Pancreas (tissue), 10 donors: ENCODE measurements at regions not wholly inside any gene's neighbourhood (a gene's known extent, or its start where the extent isn't known, plus 50 kb on each side); places are given as distances from the start of the nearest gene placed in this dataset.

ENCODE experiments used
- ATAC-seq, 4 donors: fragments of 200-7000 bp; cut with Tn5 transposase; one replicate each; pipeline versions ENCODE4 v1.8.0 to v1.9.1; 2020; ENCODE audit warnings: mild to moderate bottlenecking in 4 of 4, moderate library complexity in 4 of 4
- DNase-seq, 6 donors: peaks; one replicate each; pipeline ENCODE4 v3.0.0-alpha.2; 2020
- FAIRE-seq: peaks from 2 replicates; lab custom pipeline; 2012; peaks lifted over from hg19 to GRCh38; lab: Jason Lieb, UNC
- H3K27ac ChIP-seq, 4 donors: fragments of 200-600 bp; sonication (generic); 1 replicate in 3 of 4; 2 replicates in 1 of 4; pipeline versions ENCODE4 v1.5.0 to v1.8.0; 2020
- H3K27me3 ChIP-seq, 4 donors: fragments of 200-600 bp; one replicate each; pipeline ENCODE4 v1.8.0; 2021
- H3K36me3 ChIP-seq, 3 donors: fragments of 200-600 bp; sonication (generic) in 1 of 3; one replicate each; pipeline versions ENCODE4 v1.5.0 to v1.8.0; 2020 to 2021
- H3K4me1 ChIP-seq, 3 donors: fragments of 200-600 bp; one replicate each; pipeline ENCODE4 v1.8.0; 2021
- H3K4me3 ChIP-seq, 4 donors: fragments of 200-600 bp; sonication (generic) in 2 of 4; one replicate each; pipeline versions ENCODE4 v1.5.0 to v1.8.0; 2020 to 2021
- H3K9me3 ChIP-seq, 4 donors: fragments of 200-600 bp; one replicate each; pipeline ENCODE4 v1.8.0; 2021
- CTCF ChIP-seq, 4 donors: fragments of 200-600 bp; sonication (generic) in 3 of 4; IDR thresholded peaks; one replicate each; pipeline versions ENCODE4 v1.5.0 to v1.8.0; 2021; ENCODE audit warnings: antibody characterized with exemption in 4 of 4
- WGBS, 2 donors: extraction: QIAGEN DNeasy Blood & Tissue Kit; methylation state at CpG; one replicate each; pipeline ENCODE4 v1.1.7; 2013; 5-methylcytosine and 5-hydroxymethylcytosine counted together
- intact Hi-C, 3 donors: fragments of 100-400 bp; cut with DNase I; formaldehyde crosslinking; loops; one replicate each; pipeline versions ENCODE4 v1.11.1 to v1.14.2; 2022
- donor health status: healthy with polysubstance abuse.
- donor health status: DM: no; HTN: no; CAD: no; lungs with moderate emphysema.
- donor health status: DM: no; HTN: no; CAD: no.
- donor health status: control.
- donor health status: control.
- donor health status: Bipolar disorder and iron deficiency.
- donor health status: DM: yes; HTN: yes; CAD: no.
- donor health status: DM: no; HTN: no; CAD: no.
- donor health status: DM: no; HTN: no; CAD: no.
- donor health status: DM: yes; HTN: yes; CAD: no.

DNA sequence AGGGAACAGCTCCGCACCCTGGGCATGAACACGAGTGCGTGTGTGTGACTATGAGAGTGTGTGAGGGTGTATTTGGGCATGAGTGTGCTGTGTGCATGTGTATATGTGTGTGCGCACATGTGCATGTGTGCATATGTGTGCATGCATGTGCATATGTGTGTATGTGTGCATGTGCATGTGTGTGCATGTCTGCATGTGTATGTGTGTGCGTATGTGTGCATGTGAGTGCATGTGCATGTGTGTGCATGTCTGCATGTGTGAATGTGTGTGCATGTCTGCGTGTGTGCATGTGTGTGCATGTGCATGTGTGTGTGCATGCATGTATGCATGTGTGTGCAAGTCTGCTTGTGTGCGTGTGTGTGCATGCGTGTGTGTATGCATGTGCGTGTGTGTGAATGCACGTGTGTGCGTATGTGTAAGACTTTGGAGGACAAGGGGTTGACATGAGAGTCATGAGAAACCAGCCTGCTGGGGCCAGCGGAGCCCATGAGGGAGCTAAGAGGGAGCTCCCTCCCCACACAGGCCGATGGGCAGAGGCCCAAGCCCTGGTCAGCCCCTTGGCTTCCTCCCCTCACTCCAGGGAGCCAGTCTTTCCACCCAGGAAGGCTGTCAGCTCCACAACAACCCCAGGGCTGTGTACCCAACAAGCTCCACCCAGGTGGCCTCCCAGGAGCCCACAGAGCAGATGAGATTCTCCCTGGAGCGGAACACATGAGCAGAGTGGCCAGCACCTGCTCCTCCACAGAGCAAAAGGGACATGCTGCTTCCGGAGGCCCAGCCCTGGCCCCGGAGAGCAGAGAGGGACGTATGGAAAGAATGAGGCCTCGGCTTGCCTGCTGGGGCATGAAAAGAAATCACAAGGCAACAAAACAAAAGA lies 142.5 kb upstream of the PPP2R2D start:
- FAIRE-seq, result no peak
- no peaks in the 10 kb centered on the region for H3K27me3 ChIP-seq
- H3K36me3 ChIP-seq, result no peaks in the 10 kb centered on the region
- H3K4me1 ChIP-seq, result no peaks in the 10 kb centered on the region
- ATAC-seq, result no peak
- intact Hi-C loops, result no loop called here
- no peak overlapping the region for H3K27ac ChIP-seq
- no peak for TF ChIP-seq CTCF (IDR thresholded peaks at IDR 0.05)
- no peak overlapping the region for H3K4me3 ChIP-seq
- no peaks in the 10 kb centered on the region for H3K9me3 ChIP-seq
- 68 to 71% methylated on average over 18 of the region's 18 CpGs for WGBS, 2 donors
- no peak for DNase-seq

DNA sequence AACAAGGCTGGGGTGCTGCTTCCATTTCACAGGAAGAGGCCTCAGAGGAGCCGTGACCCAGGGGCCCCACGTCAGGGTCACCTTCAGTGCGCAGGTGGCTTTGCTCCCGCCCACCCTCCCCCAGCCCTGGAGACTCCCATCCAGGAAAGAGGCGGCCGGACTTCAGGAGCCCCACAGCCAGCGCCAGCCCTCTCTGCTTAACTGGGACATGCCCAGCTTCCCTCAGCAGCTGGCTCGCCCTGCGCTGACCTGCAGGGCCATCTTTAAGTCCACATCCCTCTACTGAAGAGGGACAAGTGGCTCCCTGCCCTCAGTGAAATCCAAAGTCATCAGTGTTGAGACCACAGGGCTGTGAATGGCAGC lies 141.9 kb upstream of the PPP2R2D start:
- H3K36me3 ChIP-seq, result no peaks in the 10 kb centered on the region
- no peak for DNase-seq
- FAIRE-seq, result no peak
- H3K27ac ChIP-seq, result no peak overlapping the region
- H3K4me3 ChIP-seq, result no peak overlapping the region
- H3K4me1 ChIP-seq, result no peaks in the 10 kb centered on the region
- no peak for ATAC-seq
- TF ChIP-seq CTCF (IDR thresholded peaks at IDR 0.05), result no peak
- no peaks in the 10 kb centered on the region for H3K27me3 ChIP-seq
- WGBS, 2 donors, result 62 to 77% methylated on average over 5 to 9 of the region's 9 CpGs
- intact Hi-C loops, result no loop called here
- H3K9me3 ChIP-seq, result no peaks in the 10 kb centered on the region

DNA sequence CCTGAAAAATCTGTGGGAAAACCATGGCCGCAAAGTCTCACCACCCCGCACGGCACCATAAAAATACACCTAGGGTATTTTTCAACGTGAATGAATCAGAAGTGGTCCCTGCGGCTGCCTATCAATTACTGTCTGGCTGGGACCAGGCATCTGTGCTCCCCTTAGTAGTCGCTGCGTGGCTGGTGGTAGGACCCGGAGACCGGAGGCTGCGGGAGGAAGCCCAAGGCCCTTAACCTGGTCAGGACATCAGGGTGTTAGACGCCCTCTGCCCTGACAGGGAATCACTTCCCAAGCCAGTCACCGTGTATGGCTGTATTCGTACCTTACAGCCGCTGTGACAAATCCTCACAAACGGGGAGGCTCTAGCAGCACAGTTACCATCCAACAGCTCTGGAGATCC lies 141.5 kb upstream of the PPP2R2D start:
- no peak overlapping the region for H3K27ac ChIP-seq
- no peaks in the 10 kb centered on the region for H3K27me3 ChIP-seq
- intact Hi-C loops, result no loop called here
- H3K9me3 ChIP-seq, result no peaks in the 10 kb centered on the region
- ATAC-seq (no peak), DNase-seq (no peak), FAIRE-seq (no peak)
- H3K4me1 ChIP-seq, result no peaks in the 10 kb centered on the region
- TF ChIP-seq CTCF (IDR thresholded peaks at IDR 0.05), result no peak
- H3K4me3 ChIP-seq, result no peak overlapping the region
- no peaks in the 10 kb centered on the region for H3K36me3 ChIP-seq
- 87% methylated on average over 15 of the region's 15 CpGs for WGBS, 2 donors

DNA sequence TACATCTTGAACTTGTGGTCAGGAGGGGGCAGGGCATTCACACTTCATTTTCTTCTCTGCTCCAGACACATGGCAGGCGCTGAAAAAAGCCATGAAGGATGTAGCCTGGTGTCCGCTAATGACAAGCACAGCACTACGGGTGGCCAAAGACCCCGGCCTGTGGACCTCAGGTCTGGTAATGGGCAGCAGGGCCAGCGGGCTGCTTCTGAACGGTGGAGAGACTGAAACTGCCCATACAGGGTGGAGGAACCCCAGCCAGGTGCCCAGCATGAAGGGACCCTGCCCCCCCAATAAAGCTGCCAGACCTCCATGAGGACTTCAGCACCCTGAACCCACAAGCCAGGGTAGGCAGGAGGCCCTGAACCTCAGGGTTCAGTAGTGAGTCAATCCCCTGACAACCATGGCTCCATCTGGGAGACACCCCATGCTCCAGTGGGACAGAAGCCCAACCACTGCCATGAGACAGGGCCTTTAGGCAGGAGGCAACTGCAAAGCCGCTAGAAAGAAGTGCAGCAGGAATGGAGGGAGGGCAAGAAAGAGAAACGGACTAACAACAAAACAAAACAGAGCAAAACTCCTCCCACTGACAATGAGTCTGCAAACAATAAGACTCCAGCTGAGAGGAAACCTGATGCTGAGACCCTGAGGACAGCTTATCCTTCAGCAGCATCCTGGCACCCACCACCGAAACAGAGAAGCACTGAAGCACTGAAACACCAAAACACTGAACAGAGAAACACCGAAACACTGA lies 140.2 kb upstream of the PPP2R2D start:
- no peak for TF ChIP-seq CTCF (IDR thresholded peaks at IDR 0.05)
- intact Hi-C loops, result no loop called here
- Histone ChIP-seq H3K36me3 (no peaks in the 10 kb centered on the region), H3K27me3 (no peaks in the 10 kb centered on the region), H3K9me3 (no peaks in the 10 kb centered on the region), H3K27ac (no peak overlapping the region), H3K4me3 (no peak overlapping the region), H3K4me1 (no peaks in the 10 kb centered on the region)
- DNase-seq, result no peak
- no peak for FAIRE-seq
- ATAC-seq, result no peak
- 78% methylated on average over 10 of the region's 10 CpGs for WGBS, 2 donors
